GM23338 (cell line): ENCODE measurements at regions not wholly inside any gene's neighbourhood (a gene's known extent, or its start where the extent isn't known, plus 50 kb on each side); places are given as distances from the start of the nearest gene placed in this dataset.

Source experiments
- ATAC-seq: fragments of 200-7000 bp; cut with Tn5 transposase; 3 replicates; pipeline ENCODE4 v1.9.1; 2020
- DNase-seq: peaks from one replicate; pipeline ENCODE4 v3.0.0-alpha.2; 2015; ENCODE audit warnings: low spot score
- H2AFZ ChIP-seq: fragments of 200-600 bp; sonication (generic); 2 replicates; pipeline ENCODE4 v1.8.0; 2016; ENCODE audit warnings: antibody characterized with exemption, mild to moderate bottlenecking, moderate library complexity
- H3F3A ChIP-seq: fragments of 200-600 bp; sonication (generic); replicated peaks from 2 replicates; pipeline ENCODE4 v1.8.0; 2017; ENCODE audit warnings: antibody characterized with exemption, mixed run types, low read depth
- H3K27ac ChIP-seq: fragments of 200-600 bp; sonication (generic); 2 replicates; pipeline ENCODE4 v1.6.1; 2016; ENCODE audit warnings: low read depth
- H3K27me3 ChIP-seq: fragments of 200-600 bp; sonication (generic); 2 replicates; pipeline ENCODE4 v1.8.0; 2016; ENCODE audit warnings: mild to moderate bottlenecking, mixed run types, moderate library complexity; ENCODE audit not compliant: insufficient read depth
- H3K36me3 ChIP-seq: fragments of 200-600 bp; sonication (generic); 2 replicates; pipeline ENCODE4 v1.8.0; 2016; ENCODE audit warnings: mild to moderate bottlenecking; ENCODE audit not compliant: insufficient read depth
- H3K4me1 ChIP-seq: fragments of 200-600 bp; sonication (generic); 2 replicates; pipeline ENCODE4 v1.8.0; 2016; ENCODE audit warnings: mild to moderate bottlenecking, moderate library complexity; ENCODE audit not compliant: insufficient read depth
- H3K4me2 ChIP-seq: fragments of 200-600 bp; sonication (generic); 2 replicates; pipeline ENCODE4 v1.7.1; 2017; ENCODE audit warnings: mixed run types
- H3K4me3 ChIP-seq: fragments of 200-600 bp; sonication (generic); 2 replicates; pipeline ENCODE4 v1.6.1; 2016; ENCODE audit warnings: mixed run types
- H3K79me2 ChIP-seq: fragments of 200-600 bp; sonication (generic); replicated peaks from 2 replicates; pipeline ENCODE4 v1.8.0; 2017; ENCODE audit warnings: mild to moderate bottlenecking; ENCODE audit not compliant: insufficient read depth
- H3K9me2 ChIP-seq: fragments of 200-600 bp; sonication (generic); 2 replicates; pipeline ENCODE4 v1.8.0; 2017; ENCODE audit not compliant: insufficient read depth
- H4K20me1 ChIP-seq: fragments of 200-600 bp; sonication (generic); replicated peaks from 2 replicates; pipeline ENCODE4 v1.8.0; 2017; ENCODE audit warnings: mild to moderate bottlenecking; ENCODE audit not compliant: insufficient read depth
- H3K27ac Mint-ChIP-seq: 2 replicates; pipeline ENCODE4 v1.8.0; 2020; ENCODE audit warnings: inconsistent platforms, mild to moderate bottlenecking, moderate library complexity, mixed read lengths
- H3K27me3 Mint-ChIP-seq: 3 replicates; pipeline ENCODE4 v1.8.0; 2022; ENCODE audit warnings: low read depth, mild to moderate bottlenecking, moderate library complexity, mixed read lengths, inconsistent platforms; ENCODE audit not compliant: insufficient read depth, poor library complexity
- H3K36me3 Mint-ChIP-seq: 3 replicates; pipeline ENCODE4 v1.8.0; 2021; ENCODE audit warnings: low read depth, mild to moderate bottlenecking, inconsistent platforms, moderate library complexity, mixed read lengths
- H3K4me1 Mint-ChIP-seq: 3 replicates; pipeline ENCODE4 v1.8.0; 2020; ENCODE audit warnings: mild to moderate bottlenecking, inconsistent platforms, mixed read lengths
- H3K4me3 Mint-ChIP-seq: 3 replicates; pipeline ENCODE4 v1.8.0; 2021; ENCODE audit warnings: moderate library complexity, mild to moderate bottlenecking, inconsistent platforms, mixed read lengths
- H3K9me3 Mint-ChIP-seq: 3 replicates; pipeline ENCODE4 v1.8.0; 2020; ENCODE audit warnings: moderate library complexity, mild to moderate bottlenecking, inconsistent platforms, mixed read lengths
- CREB1 ChIP-seq: fragments of 250-450 bp; sonication (Bioruptor Pico); IDR thresholded peaks from 2 replicates; pipeline ENCODE4 v1.5.0; 2020; ENCODE audit warnings: low read depth, mild to moderate bottlenecking, moderate library complexity
- CTCF ChIP-seq, 2 experiments: fragments of 200-600 bp in 1 of 2; sonication (generic) in 1 of 2; conservative IDR thresholded peaks; 2 replicates each; pipeline versions ENCODE4 v1.5.1 to v1.6.1; 2016 to 2017; ENCODE audit warnings: antibody characterized with exemption in 2 of 2, low read depth in 2 of 2, mild to moderate bottlenecking in 2 of 2, moderate library complexity in 1 of 2
- ETS1 ChIP-seq: IDR thresholded peaks from 2 replicates; pipeline ENCODE4 v1.6.1; 2016; ENCODE audit warnings: antibody characterized with exemption
- EZH2 ChIP-seq: fragments of 200-600 bp; sonication (generic); IDR thresholded peaks from one replicate; pipeline ENCODE4 v1.8.0; 2017; ENCODE audit warnings: antibody characterized with exemption, mild to moderate bottlenecking, low read depth; ENCODE audit not compliant: unreplicated experiment
- JUNB ChIP-seq: IDR thresholded peaks from one replicate; pipeline ENCODE4 v1.6.1; 2016; ENCODE audit warnings: antibody characterized with exemption; ENCODE audit not compliant: unreplicated experiment
- NANOG ChIP-seq: IDR thresholded peaks from 2 replicates; pipeline ENCODE4 v1.6.1; 2016; ENCODE audit warnings: antibody characterized with exemption, borderline replicate concordance
- REST ChIP-seq: IDR thresholded peaks from one replicate; pipeline ENCODE4 v1.6.1; 2018; ENCODE audit warnings: antibody characterized with exemption; ENCODE audit not compliant: unreplicated experiment
- STAT1 ChIP-seq: IDR thresholded peaks from one replicate; pipeline ENCODE4 v1.6.1; 2016; ENCODE audit warnings: antibody characterized with exemption; ENCODE audit not compliant: unreplicated experiment
- ZNF114 ChIP-seq: fragments of 250-450 bp; sonication (Bioruptor Pico); IDR thresholded peaks from 2 replicates; pipeline ENCODE4 v1.5.0; 2020; ENCODE audit warnings: mild to moderate bottlenecking, moderate library complexity
- ZNF331 ChIP-seq: fragments of 250-450 bp; sonication (Bioruptor Pico); IDR thresholded peaks from 2 replicates; pipeline ENCODE4 v1.5.0; 2020; ENCODE audit warnings: low read depth, mild to moderate bottlenecking, moderate library complexity
- ZNF462 ChIP-seq: fragments of 250-450 bp; sonication (Bioruptor Pico); IDR thresholded peaks from 2 replicates; pipeline ENCODE4 v1.5.0; 2020; ENCODE audit warnings: mild to moderate bottlenecking, moderate library complexity

GRCh38 chr2:103233691-103234090, 471.9 kb downstream of the TMEM182 start (continued):
- TF ChIP-seq CREB1 (CRISPR knock-in tag) (no peak), ZNF114 (CRISPR knock-in tag) (no peak), NANOG (no peak), ZNF331 (CRISPR knock-in tag) (no peak)

- H3K4me3 Mint-ChIP-seq, result no peak overlapping the region
- H3K27me3 ChIP-seq, result no peaks in the 10 kb centered on the region
- ATAC-seq, result no peak
- TF ChIP-seq NANOG (no peak), EZH2 (no peak), CTCF (conservative IDR thresholded peaks at IDR 0.05; ENCODE audit: low read depth in 2 of 2) (no peak), ETS1 (no peak), ZNF114 (CRISPR knock-in tag) (no peak), JUNB (no peak), ZNF462 (no peak), CREB1 (CRISPR knock-in tag) (no peak), REST (no peak), STAT1 (no peak)
- H4K20me1 ChIP-seq, result no peaks in the 10 kb centered on the region
- no peak overlapping the region for H2AFZ ChIP-seq
- H3K27ac ChIP-seq, result no peak overlapping the region
- H3K4me1 ChIP-seq, result no peaks in the 10 kb centered on the region
- H3K36me3 Mint-ChIP-seq, result no peaks in the 10 kb centered on the region; the same call in 2 of the 3 replicates
- no peaks in the 10 kb centered on the region for H3K27me3 Mint-ChIP-seq
- H3K9me2 ChIP-seq, result no peaks in the 10 kb centered on the region; the same call in 1 of the 2 replicates
- no peaks in the 10 kb centered on the region for H3F3A ChIP-seq
- no peak overlapping the region for H3K4me2 ChIP-seq
- H3K36me3 ChIP-seq, result no peaks in the 10 kb centered on the region
- no peaks in the 10 kb centered on the region for H3K79me2 ChIP-seq
- H3K4me3 ChIP-seq, result no peak overlapping the region
- no peak overlapping the region for H3K27ac Mint-ChIP-seq
- DNase-seq, result no peak
- H3K4me1 Mint-ChIP-seq, result no peaks in the 10 kb centered on the region
- H3K9me3 Mint-ChIP-seq, result peaks cover 4% of the 10 kb centered on the region; the same call in 1 of the 3 replicates
Measured at GRCh38 chr2:103235283-103235682, 473.5 kb downstream of the TMEM182 start.
